ENCODE measurements at regions not wholly inside any gene's neighbourhood (a gene's known extent, or its start where the extent isn't known, plus 50 kb on each side); places are given as distances from the start of the nearest gene placed in this dataset.

DNA sequence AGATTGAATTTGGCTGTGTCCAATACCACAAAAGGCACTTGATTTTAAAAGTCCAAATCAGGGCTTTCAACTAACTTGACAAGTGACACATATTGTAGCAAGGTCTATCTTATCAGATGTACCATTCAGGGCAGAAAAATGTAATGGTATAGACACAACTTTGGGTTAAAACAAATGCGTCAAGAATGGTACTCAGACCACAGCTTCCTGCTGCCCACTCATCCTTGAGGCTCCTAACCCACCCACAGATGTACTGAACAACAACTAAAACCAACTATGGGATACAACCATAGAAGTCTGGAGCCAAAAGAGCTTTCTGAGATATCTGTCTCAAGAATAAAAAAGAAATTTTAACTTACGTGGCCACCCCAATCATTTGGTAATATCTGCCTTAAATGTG is 105.2 kb downstream of the RBM43 start:
- DNase-seq: no peak
- H3K79me2 ChIP-seq (ENCODE audit: low read depth): no peaks in the 10 kb centered on the region
- no peak for TF ChIP-seq EZH2 (IDR thresholded peaks at IDR 0.05; ENCODE audit: low read depth)
- TF ChIP-seq, protein P1, sequence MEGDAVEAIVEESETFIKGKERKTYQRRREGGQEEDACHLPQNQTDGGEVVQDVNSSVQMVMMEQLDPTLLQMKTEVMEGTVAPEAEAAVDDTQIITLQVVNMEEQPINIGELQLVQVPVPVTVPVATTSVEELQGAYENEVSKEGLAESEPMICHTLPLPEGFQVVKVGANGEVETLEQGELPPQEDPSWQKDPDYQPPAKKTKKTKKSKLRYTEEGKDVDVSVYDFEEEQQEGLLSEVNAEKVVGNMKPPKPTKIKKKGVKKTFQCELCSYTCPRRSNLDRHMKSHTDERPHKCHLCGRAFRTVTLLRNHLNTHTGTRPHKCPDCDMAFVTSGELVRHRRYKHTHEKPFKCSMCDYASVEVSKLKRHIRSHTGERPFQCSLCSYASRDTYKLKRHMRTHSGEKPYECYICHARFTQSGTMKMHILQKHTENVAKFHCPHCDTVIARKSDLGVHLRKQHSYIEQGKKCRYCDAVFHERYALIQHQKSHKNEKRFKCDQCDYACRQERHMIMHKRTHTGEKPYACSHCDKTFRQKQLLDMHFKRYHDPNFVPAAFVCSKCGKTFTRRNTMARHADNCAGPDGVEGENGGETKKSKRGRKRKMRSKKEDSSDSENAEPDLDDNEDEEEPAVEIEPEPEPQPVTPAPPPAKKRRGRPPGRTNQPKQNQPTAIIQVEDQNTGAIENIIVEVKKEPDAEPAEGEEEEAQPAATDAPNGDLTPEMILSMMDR (conservative IDR thresholded peaks at IDR 0.05): no peak
- H4K20me1 ChIP-seq (ENCODE audit: insufficient read depth): no peaks in the 10 kb centered on the region
- no peak overlapping the region for H3K27ac ChIP-seq
- H3K4me3 ChIP-seq: no peak overlapping the region
- no TSS peak for BruUV-seq (replicated peaks)
- no peak overlapping the region for H2AFZ ChIP-seq
- CTCF ChIA-PET: no interaction called here
- intact Hi-C loops (cut with micrococcal nuclease; ENCODE audit: unreplicated experiment): no loop called here
- POLR2A ChIA-PET (ENCODE audit: unreplicated experiment): no interaction called here
- no peaks in the 10 kb centered on the region for H3F3A ChIP-seq (ENCODE audit: insufficient read depth, low read depth)
- H3K36me3 ChIP-seq (ENCODE audit: low read depth): no peaks in the 10 kb centered on the region
- no peaks in the 10 kb centered on the region for H3K9me2 ChIP-seq (ENCODE audit: insufficient read depth)
- no peak overlapping the region for H3K4me2 ChIP-seq
- H3K4me1 ChIP-seq (replicated peaks; ENCODE audit: insufficient read depth): no peaks in the 10 kb centered on the region
- no peaks in the 10 kb centered on the region for H3K9me3 ChIP-seq (ENCODE audit: insufficient read depth, low read depth)
- no peaks in the 10 kb centered on the region for H3K27me3 ChIP-seq (ENCODE audit: insufficient read depth, low read depth)

DNA sequence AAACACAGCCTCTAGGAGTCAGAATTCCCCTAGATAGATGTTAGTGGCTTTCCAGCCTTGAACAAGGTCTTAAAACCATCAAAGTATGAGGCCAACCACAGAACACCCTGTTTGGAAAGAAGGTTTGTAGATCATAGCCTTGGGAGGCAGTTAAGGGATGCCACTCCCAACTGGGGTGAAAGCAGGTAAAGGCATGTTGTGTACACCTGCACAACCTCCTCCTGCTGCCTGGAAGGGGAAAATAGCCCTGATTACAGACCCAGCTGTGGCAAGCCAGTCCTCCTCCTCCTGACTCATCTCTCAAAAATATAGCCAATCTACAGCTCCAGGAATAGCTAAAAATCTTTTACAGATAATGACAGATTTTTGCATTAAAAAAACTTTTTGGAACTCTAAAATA is 108.1 kb downstream of the RBM43 start:
- ChIA-PET POLR2A (ENCODE audit: unreplicated experiment) (no interaction called here), CTCF (no interaction called here)
- no TSS peak for BruUV-seq (replicated peaks)
- Histone ChIP-seq H4K20me1 (ENCODE audit: insufficient read depth) (no peaks in the 10 kb centered on the region), H3K36me3 (ENCODE audit: low read depth) (no peaks in the 10 kb centered on the region), H3K4me2 (no peak overlapping the region), H3K9me2 (ENCODE audit: insufficient read depth) (no peaks in the 10 kb centered on the region), H3K4me3 (no peak overlapping the region), H3K79me2 (ENCODE audit: low read depth) (no peaks in the 10 kb centered on the region), H3F3A (ENCODE audit: insufficient read depth, low read depth) (no peaks in the 10 kb centered on the region), H3K27ac (no peak overlapping the region), H2AFZ (no peak overlapping the region), H3K27me3 (ENCODE audit: insufficient read depth, low read depth) (no peaks in the 10 kb centered on the region), H3K9me3 (ENCODE audit: insufficient read depth, low read depth) (no peaks in the 10 kb centered on the region), H3K4me1 (replicated peaks; ENCODE audit: insufficient read depth) (0 out of 2 replicates have a peak, but pooled peaks cover 3% of the 10 kb centered on the region)
- intact Hi-C loops (cut with micrococcal nuclease; ENCODE audit: unreplicated experiment): no loop called here
- no peak for DNase-seq
- TF ChIP-seq EZH2 (IDR thresholded peaks at IDR 0.05; ENCODE audit: low read depth): no peak
- TF ChIP-seq, protein P1 (conservative IDR thresholded peaks at IDR 0.05): no peak

DNA sequence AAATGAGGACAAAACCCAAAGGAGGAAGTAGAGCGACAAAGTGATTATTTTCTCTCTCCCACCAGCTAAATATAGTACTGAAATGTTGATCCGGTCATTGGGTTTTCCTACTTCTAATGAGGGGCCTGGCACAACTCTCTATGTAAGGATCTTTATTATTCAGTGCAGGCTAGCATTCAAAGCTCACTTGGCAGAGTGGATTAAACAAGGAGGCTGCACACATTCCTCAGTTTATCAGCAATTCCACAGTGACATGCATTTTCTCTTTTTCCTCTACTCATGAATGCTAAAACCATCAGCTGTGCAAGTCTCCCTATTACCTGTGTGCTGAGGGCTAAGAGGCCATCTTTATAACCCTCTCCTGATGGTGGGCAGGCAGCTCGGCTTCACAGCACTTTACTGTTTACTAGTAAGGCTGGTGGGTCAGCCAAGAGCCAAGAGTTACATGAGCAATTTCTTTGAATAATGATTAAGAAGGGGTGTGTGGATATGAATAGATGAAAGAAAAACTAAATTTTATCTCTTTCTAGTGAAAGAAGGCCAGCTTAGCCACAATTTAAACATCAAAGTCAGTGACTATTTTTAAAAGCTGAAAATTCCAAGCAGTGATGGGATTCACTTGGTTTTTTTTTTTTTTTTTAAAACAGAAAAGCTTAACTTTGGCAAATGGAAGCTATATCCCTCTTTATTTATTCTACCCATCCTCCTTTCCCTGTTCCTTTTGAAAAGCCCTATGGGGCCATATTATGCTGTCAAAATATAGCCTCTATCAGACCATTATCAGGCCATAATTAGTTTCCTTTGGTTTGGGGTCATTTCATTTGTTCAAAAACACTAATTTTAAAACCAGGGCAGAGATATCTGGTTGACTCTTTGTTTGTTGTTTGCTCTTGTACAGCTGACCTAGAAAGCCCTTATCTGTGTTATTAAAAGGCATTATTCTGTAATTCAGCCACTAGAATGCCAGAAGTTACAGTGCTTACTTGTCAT is 111.0 kb downstream of the RBM43 start:
- Histone ChIP-seq H3K4me1 (replicated peaks; ENCODE audit: insufficient read depth) (0 out of 2 replicates have a peak, but pooled peaks cover 3% of the 10 kb centered on the region), H2AFZ (no peak overlapping the region), H3K79me2 (ENCODE audit: low read depth) (no peaks in the 10 kb centered on the region), H3K9me2 (ENCODE audit: insufficient read depth) (no peaks in the 10 kb centered on the region), H3K27ac (no peak overlapping the region), H3K27me3 (ENCODE audit: insufficient read depth, low read depth) (no peaks in the 10 kb centered on the region), H3K4me3 (no peak overlapping the region), H3K9me3 (ENCODE audit: insufficient read depth, low read depth) (no peaks in the 10 kb centered on the region), H3K36me3 (ENCODE audit: low read depth) (no peaks in the 10 kb centered on the region), H3K4me2 (no peak overlapping the region), H4K20me1 (ENCODE audit: insufficient read depth) (no peaks in the 10 kb centered on the region), H3F3A (ENCODE audit: insufficient read depth, low read depth) (no peaks in the 10 kb centered on the region)
- CTCF ChIA-PET: no interaction called here
- POLR2A ChIA-PET (ENCODE audit: unreplicated experiment): no interaction called here
- no peak for TF ChIP-seq EZH2 (IDR thresholded peaks at IDR 0.05; ENCODE audit: low read depth)
- TF ChIP-seq, protein P1 (conservative IDR thresholded peaks at IDR 0.05): no peak
- no TSS peak for BruUV-seq (replicated peaks)
- intact Hi-C loops (cut with micrococcal nuclease; ENCODE audit: unreplicated experiment): no loop called here
- no peak for DNase-seq

All from PC-9 (cell line).